ENCODE measurements at regions not wholly inside any gene's neighbourhood (a gene's known extent, or its start where the extent isn't known, plus 50 kb on each side); places are given as distances from the start of the nearest gene placed in this dataset.
A peak's percentile ranks its signal among the peaks of the same experiment; 100 is the strongest.

- H3K4me3 ChIP-seq (replicated peaks; ENCODE audit: low read depth, low read length): no peak overlapping the region
- no peak for TF ChIP-seq CTCF (IDR thresholded peaks at IDR 0.05; ENCODE audit: insufficient read depth, low read length, poor library complexity, severe bottlenecking)
- no peak for DNase-seq (ENCODE audit: extremely low read depth, insufficient read length)
- no peaks in the 10 kb centered on the region for H3K36me3 ChIP-seq (ENCODE audit: control insufficient read depth, insufficient read depth, low read length)
- no peaks in the 10 kb centered on the region for H3K27me3 ChIP-seq (replicated peaks; ENCODE audit: control insufficient read depth, insufficient read depth, low read length)
These were observed 124.6 kb downstream of the SINHCAF start for GRCh38 chr12:31201382-31201781.

- no peak for DNase-seq (ENCODE audit: extremely low read depth, insufficient read length)
- Histone ChIP-seq H3K4me3 (replicated peaks; ENCODE audit: low read depth, low read length) (no peak overlapping the region), H3K36me3 (ENCODE audit: control insufficient read depth, insufficient read depth, low read length) (no peaks in the 10 kb centered on the region), H3K27me3 (replicated peaks; ENCODE audit: control insufficient read depth, insufficient read depth, low read length) (no peaks in the 10 kb centered on the region)
- no peak for TF ChIP-seq CTCF (IDR thresholded peaks at IDR 0.05; ENCODE audit: insufficient read depth, low read length, poor library complexity, severe bottlenecking)
These were observed 122.7 kb downstream of the SINHCAF start for GRCh38 chr12:31203261-31203660.

GRCh38 chr12:31205054-31205453 lies 120.9 kb downstream of the SINHCAF start:
- H3K27me3 ChIP-seq (replicated peaks; ENCODE audit: control insufficient read depth, insufficient read depth, low read length): no peaks in the 10 kb centered on the region
- TF ChIP-seq CTCF (IDR thresholded peaks at IDR 0.05; ENCODE audit: insufficient read depth, low read length, poor library complexity, severe bottlenecking): no peak
- H3K36me3 ChIP-seq (ENCODE audit: control insufficient read depth, insufficient read depth, low read length): no peaks in the 10 kb centered on the region
- no peak overlapping the region for H3K4me3 ChIP-seq (replicated peaks; ENCODE audit: low read depth, low read length)
- peak; percentile 25 for DNase-seq (ENCODE audit: extremely low read depth, insufficient read length)

GRCh38 chr12:31206038-31206670 lies 119.8 kb downstream of the SINHCAF start:
- Histone ChIP-seq H3K36me3 (ENCODE audit: control insufficient read depth, insufficient read depth, low read length) (no peaks in the 10 kb centered on the region), H3K27me3 (replicated peaks; ENCODE audit: control insufficient read depth, insufficient read depth, low read length) (no peaks in the 10 kb centered on the region), H3K4me3 (replicated peaks; ENCODE audit: low read depth, low read length) (no peak overlapping the region)
- DNase-seq (ENCODE audit: extremely low read depth, insufficient read length): no peak
- no peak for TF ChIP-seq CTCF (IDR thresholded peaks at IDR 0.05; ENCODE audit: insufficient read depth, low read length, poor library complexity, severe bottlenecking)

- no peak for TF ChIP-seq CTCF (IDR thresholded peaks at IDR 0.05; ENCODE audit: insufficient read depth, low read length, poor library complexity, severe bottlenecking)
- no peak for DNase-seq (ENCODE audit: extremely low read depth, insufficient read length)
- H3K36me3 ChIP-seq (ENCODE audit: control insufficient read depth, insufficient read depth, low read length): no peaks in the 10 kb centered on the region
- no peaks in the 10 kb centered on the region; the same call in 1 of the 2 replicates for H3K27me3 ChIP-seq (replicated peaks; ENCODE audit: control insufficient read depth, insufficient read depth, low read length)
- no peak overlapping the region for H3K4me3 ChIP-seq (replicated peaks; ENCODE audit: low read depth, low read length)
These were observed 118.0 kb downstream of the SINHCAF start for GRCh38 chr12:31207799-31208465.
